GM19467 (cell line): ENCODE measurements at regions not wholly inside any gene's neighbourhood (a gene's known extent, or its start where the extent isn't known, plus 50 kb on each side); places are given as distances from the start of the nearest gene placed in this dataset.

Experiments
- ATAC-seq: cut with Tn5 transposase; IDR thresholded peaks from one replicate; pipeline ENCODE4 v1.9.1; 2021; ENCODE audit warnings: mild to moderate bottlenecking, moderate library complexity; ENCODE audit not compliant: unreplicated experiment

- ATAC-seq: no peak
Observed at GRCh38 chr10:31614611-31615010, 295.6 kb downstream of the ZEB1 start.

GRCh38 chr10:31612082-31612481 is 293.1 kb downstream of the ZEB1 start:
- ATAC-seq: no peak

- ATAC-seq: no peak
Observed at GRCh38 chr10:31611161-31611560, 292.1 kb downstream of the ZEB1 start.

GRCh38 chr10:31607481-31607880 is 288.5 kb downstream of the ZEB1 start:
- no peak for ATAC-seq

- ATAC-seq: no peak
Observed at GRCh38 chr10:31606841-31607240, 287.8 kb downstream of the ZEB1 start.

- no peak for ATAC-seq
Observed at GRCh38 chr10:31605861-31606525, 287.0 kb downstream of the ZEB1 start.

- ATAC-seq: no peak
Observed at GRCh38 chr10:31605426-31605825, 286.4 kb downstream of the ZEB1 start.

- no peak for ATAC-seq
Observed at GRCh38 chr10:31604646-31605170, 285.7 kb downstream of the ZEB1 start.

- ATAC-seq: no peak
Observed at GRCh38 chr10:31604096-31604495, 285.1 kb downstream of the ZEB1 start.

GRCh38 chr10:31603235-31604087 is 284.4 kb downstream of the ZEB1 start:
- peak; percentile 99 for ATAC-seq

- no peak for ATAC-seq
Observed at GRCh38 chr10:31602541-31603234, 283.7 kb downstream of the ZEB1 start.

- ATAC-seq: no peak
Observed at GRCh38 chr10:31601136-31601535, 282.1 kb downstream of the ZEB1 start.

- ATAC-seq: no peak
Observed at GRCh38 chr10:31599626-31600504, 280.8 kb downstream of the ZEB1 start.

- ATAC-seq: no peak
Observed at GRCh38 chr10:31596765-31597164, 277.7 kb downstream of the ZEB1 start.

- no peak for ATAC-seq
Observed at GRCh38 chr10:31595992-31596391, 277.0 kb downstream of the ZEB1 start.

- ATAC-seq: no peak
Observed at GRCh38 chr10:31594347-31594873, 275.4 kb downstream of the ZEB1 start.

GRCh38 chr10:31593124-31593523 is 274.1 kb downstream of the ZEB1 start:
- ATAC-seq: no peak

- no peak for ATAC-seq
Observed at GRCh38 chr10:31591569-31591968, 272.6 kb downstream of the ZEB1 start.

GRCh38 chr10:31590023-31590800 is 271.2 kb downstream of the ZEB1 start:
- no peak for ATAC-seq
